Aorta (tissue), 5 donors: ENCODE measurements at regions not wholly inside any gene's neighbourhood (a gene's known extent, or its start where the extent isn't known, plus 50 kb on each side); places are given as distances from the start of the nearest gene placed in this dataset.
A peak's percentile ranks its signal among the peaks of the same experiment; 100 is the strongest.
"Not testable (repeated sequence)": the region's sequence is repeated elsewhere in the genome, so short reads cannot be mapped to it uniquely, and the experiment has no call there.

ENCODE experiments used
- ATAC-seq: fragments of 200-7000 bp; cut with Tn5 transposase; one replicate; pipeline ENCODE4 v1.9.1; 2022; ENCODE audit warnings: moderate library complexity; ENCODE audit not compliant: low FRiP score
- DNase-seq, 2 donors: peaks; one replicate each; pipeline ENCODE4 v3.0.0-alpha.2; 2020
- H3K27ac ChIP-seq, 2 donors: one replicate each; pipeline ENCODE4 v1.5.1; 2013; ENCODE audit warnings: low read length in 2 of 2, mild to moderate bottlenecking in 2 of 2, moderate library complexity in 2 of 2, control low read depth in 1 of 2, inconsistent platforms in 1 of 2, low read depth in 1 of 2
- H3K27me3 ChIP-seq, 2 donors: one replicate each; pipeline ENCODE4 v1.6.1; 2013; ENCODE audit warnings: control low read depth in 1 of 2, low read length in 1 of 2, mild to moderate bottlenecking in 1 of 2, moderate library complexity in 1 of 2; ENCODE audit not compliant: insufficient read depth in 2 of 2, control insufficient read depth in 1 of 2
- H3K36me3 ChIP-seq, 2 donors: one replicate each; pipeline ENCODE4 v1.6.1; 2013; ENCODE audit warnings: control low read depth in 1 of 2, low read length in 1 of 2, mild to moderate bottlenecking in 1 of 2; ENCODE audit not compliant: insufficient read depth in 2 of 2, control insufficient read depth in 1 of 2
- H3K4me1 ChIP-seq, 2 donors: one replicate each; pipeline ENCODE4 v1.6.1; 2013; ENCODE audit warnings: low read length in 2 of 2, control low read depth in 1 of 2, mild to moderate bottlenecking in 1 of 2, moderate library complexity in 1 of 2; ENCODE audit not compliant: insufficient read depth in 2 of 2, control insufficient read depth in 1 of 2
- H3K4me3 ChIP-seq, 2 donors: one replicate each; pipeline ENCODE4 v1.5.1; 2013; ENCODE audit warnings: low read length in 2 of 2, control low read depth in 1 of 2, mild to moderate bottlenecking in 1 of 2
- H3K9me3 ChIP-seq: one replicate; pipeline ENCODE4 v1.6.1; 2013; ENCODE audit warnings: mild to moderate bottlenecking, low read length; ENCODE audit not compliant: control insufficient read depth
- WGBS, 2 donors: extraction: QIAGEN DNeasy Blood & Tissue Kit; methylation state at CpG; one replicate each; pipeline ENCODE4 v1.1.7; 2013; 5-methylcytosine and 5-hydroxymethylcytosine counted together
- intact Hi-C, 2 donors: fragments of 100-400 bp; cut with DNase I; formaldehyde crosslinking; loops; one replicate each; pipeline versions ENCODE4 v1.14.2 to v1.15.0; 2022
- donor health status: healthy with polysubstance abuse.
- donor health status: Bipolar disorder and iron deficiency.
- donor health status: DM: no; HTN: no; CAD: no.
- donor health status: DM: no; HTN: no; CAD: no.
- donor health status: DM: yes; HTN: yes; CAD: no.

GRCh38 chr10:106284802-106285587 is 879.5 kb downstream of the SORCS1 start:
- no peaks in the 10 kb centered on the region for H3K4me1 ChIP-seq
- no peak for ATAC-seq
- intact Hi-C loops = no loop called here

GRCh38 chr10:106280896-106281460 is 883.5 kb downstream of the SORCS1 start:
- WGBS, 2 donors = 48 to 59% methylated on average over 7 of the region's 7 CpGs
- Histone ChIP-seq H3K4me1 (no peaks in the 10 kb centered on the region), H3K9me3 (no peaks in the 10 kb centered on the region), H3K36me3 (no peaks in the 10 kb centered on the region), H3K4me3 (no peak overlapping the region), H3K27ac (no peak overlapping the region), H3K27me3 (no peaks in the 10 kb centered on the region)
- ATAC-seq = no peak
- no peak for DNase-seq
- intact Hi-C loops = no loop called here

More at GRCh38 chr10:106284802-106285587, 879.5 kb downstream of the SORCS1 start:
- Histone ChIP-seq H3K27ac (no peak overlapping the region), H3K9me3 (no peaks in the 10 kb centered on the region), H3K36me3 (no peaks in the 10 kb centered on the region), H3K27me3 (no peaks in the 10 kb centered on the region), H3K4me3 (no peak overlapping the region)
- WGBS, 2 donors = 39 to 44% methylated on average over 4 of the region's 4 CpGs
- no peak for DNase-seq

- no peak for ATAC-seq
Observed at GRCh38 chr10:106278383-106278782, 886.1 kb downstream of the SORCS1 start.

GRCh38 chr10:106271237-106271636 is 893.3 kb downstream of the SORCS1 start:
- intact Hi-C loops = no loop called here
- H3K27ac ChIP-seq = no peak overlapping the region
- no peaks in the 10 kb centered on the region for H3K27me3 ChIP-seq
- no peaks in the 10 kb centered on the region for H3K4me1 ChIP-seq
- no peaks in the 10 kb centered on the region for H3K9me3 ChIP-seq
- no peak for DNase-seq
- no peaks in the 10 kb centered on the region for H3K36me3 ChIP-seq
- no peak overlapping the region for H3K4me3 ChIP-seq
- 75 to 79% methylated on average over 3 of the region's 3 CpGs for WGBS, 2 donors
- ATAC-seq = no peak

More at GRCh38 chr10:106278383-106278782, 886.1 kb downstream of the SORCS1 start:
- no peaks in the 10 kb centered on the region for H3K4me1 ChIP-seq
- no peaks in the 10 kb centered on the region for H3K36me3 ChIP-seq
- H3K27ac ChIP-seq = no peak overlapping the region
- no peaks in the 10 kb centered on the region for H3K27me3 ChIP-seq
- intact Hi-C loops = no loop called here
- H3K9me3 ChIP-seq = no peaks in the 10 kb centered on the region
- no peak for DNase-seq
- 16 to 34% methylated on average over 1 of the region's 1 CpG for WGBS, 2 donors
- H3K4me3 ChIP-seq = no peak overlapping the region

GRCh38 chr10:106268000-106268399 is 896.5 kb downstream of the SORCS1 start:
- Histone ChIP-seq H3K4me1 (no peaks in the 10 kb centered on the region), H3K27me3 (no peaks in the 10 kb centered on the region), H3K36me3 (no peaks in the 10 kb centered on the region), H3K27ac (no peak overlapping the region), H3K9me3 (no peaks in the 10 kb centered on the region), H3K4me3 (no peak overlapping the region)
- 70 to 88% methylated on average over 2 of the region's 2 CpGs for WGBS, 2 donors
- ATAC-seq (no peak), DNase-seq (no peak)
- intact Hi-C loops = no loop called here

- H3K27me3 ChIP-seq = no peaks in the 10 kb centered on the region
- DNase-seq (peak in 1 of 2 donors; percentile 46), ATAC-seq (peak; percentile 26)
- intact Hi-C loops = no loop called here
- no peaks in the 10 kb centered on the region for H3K4me1 ChIP-seq
- 75 to 79% methylated on average over 13 of the region's 13 CpGs for WGBS, 2 donors
- no peaks in the 10 kb centered on the region for H3K9me3 ChIP-seq
- H3K27ac ChIP-seq = no peak overlapping the region
- no peak overlapping the region for H3K4me3 ChIP-seq
- no peaks in the 10 kb centered on the region for H3K36me3 ChIP-seq
Observed at GRCh38 chr10:106267591-106267990, 896.9 kb downstream of the SORCS1 start.

GRCh38 chr10:106257432-106257831 is 907.1 kb downstream of the SORCS1 start:
- WGBS, 2 donors = 76 to 77% methylated on average over 6 of the region's 6 CpGs
- H3K36me3 ChIP-seq, ATAC-seq, intact Hi-C loops, DNase-seq, H3K4me3 ChIP-seq, H3K4me1 ChIP-seq, H3K27me3 ChIP-seq, H3K27ac ChIP-seq, H3K9me3 ChIP-seq: not testable (repeated sequence)

- H3K27ac ChIP-seq = no peak overlapping the region
- H3K9me3 ChIP-seq = no peaks in the 10 kb centered on the region
- intact Hi-C loops = no loop called here
- ATAC-seq (no peak), DNase-seq (no peak)
- no peak overlapping the region for H3K4me3 ChIP-seq
- no peaks in the 10 kb centered on the region for H3K27me3 ChIP-seq
- 52 to 62% methylated on average over 6 of the region's 6 CpGs for WGBS, 2 donors
- no peaks in the 10 kb centered on the region for H3K36me3 ChIP-seq
- H3K4me1 ChIP-seq = no peaks in the 10 kb centered on the region
Observed at GRCh38 chr10:106255111-106255678, 909.3 kb downstream of the SORCS1 start.

- H3K27me3 ChIP-seq = no peaks in the 10 kb centered on the region
- H3K27ac ChIP-seq = no peak overlapping the region
- 71% methylated on average over 7 of the region's 7 CpGs for WGBS, 2 donors
- H3K4me3 ChIP-seq = no peak overlapping the region
- no peaks in the 10 kb centered on the region for H3K9me3 ChIP-seq
- H3K4me1 ChIP-seq = no peaks in the 10 kb centered on the region
- intact Hi-C loops = no loop called here
- DNase-seq (no peak), ATAC-seq (no peak)
- no peaks in the 10 kb centered on the region for H3K36me3 ChIP-seq
Observed at GRCh38 chr10:106254071-106254470, 910.4 kb downstream of the SORCS1 start.
